Mammary epithelial cell (primary cell): ENCODE measurements at regions not wholly inside any gene's neighbourhood (a gene's known extent, or its start where the extent isn't known, plus 50 kb on each side); places are given as distances from the start of the nearest gene placed in this dataset.

ENCODE experiments used
- EZH2 ChIP-seq: IDR thresholded peaks from 2 replicates; pipeline ENCODE4 v1.6.1; 2012; ENCODE audit warnings: low read length, inconsistent platforms, borderline replicate concordance
- TF ChIP-seq, protein P1 (sequence below), 2 donors: IDR thresholded peaks in 1 of 2; conservative IDR thresholded peaks in 1 of 2; 2 replicates each; pipeline ENCODE4 v1.5.1; 2011 to 2012; ENCODE audit warnings: inconsistent platforms in 2 of 2, low read length in 2 of 2, mild to moderate bottlenecking in 2 of 2, control low read depth in 1 of 2, low read depth in 1 of 2; ENCODE audit not compliant: insufficient read depth in 1 of 2; ENCODE audit errors: extremely low read depth in 1 of 2

DNA sequence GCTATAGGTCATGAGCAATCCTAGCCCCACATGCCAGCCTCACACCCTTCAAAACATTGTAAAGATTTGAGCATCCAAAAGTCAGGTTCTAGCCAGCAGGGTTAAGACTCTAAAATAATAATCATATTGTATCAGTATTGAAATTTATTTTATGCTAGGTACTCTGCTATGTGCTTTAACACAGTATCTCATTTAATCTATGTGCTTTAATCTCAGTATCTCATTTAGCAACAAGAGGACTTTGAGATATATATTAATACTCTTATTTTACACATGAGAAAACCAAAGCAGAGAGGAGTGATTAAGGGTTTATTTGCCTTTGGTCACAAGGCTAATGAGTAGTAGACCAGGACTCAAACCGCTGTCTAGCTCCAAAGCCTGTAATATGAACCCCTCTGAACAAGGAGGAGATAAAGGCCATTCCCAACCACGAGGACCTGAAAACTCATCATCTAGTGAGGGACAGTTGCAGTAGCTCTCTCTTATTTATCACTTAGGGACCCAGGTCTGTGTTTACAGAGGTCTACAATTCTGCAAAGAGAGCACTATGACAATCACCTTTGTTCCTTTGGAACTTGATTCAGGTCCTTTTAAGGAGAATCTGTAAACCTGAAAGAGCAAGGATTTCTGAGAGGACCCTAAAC is 116.5 kb upstream of the SERTAD2 start:
- TF ChIP-seq, protein P1, sequence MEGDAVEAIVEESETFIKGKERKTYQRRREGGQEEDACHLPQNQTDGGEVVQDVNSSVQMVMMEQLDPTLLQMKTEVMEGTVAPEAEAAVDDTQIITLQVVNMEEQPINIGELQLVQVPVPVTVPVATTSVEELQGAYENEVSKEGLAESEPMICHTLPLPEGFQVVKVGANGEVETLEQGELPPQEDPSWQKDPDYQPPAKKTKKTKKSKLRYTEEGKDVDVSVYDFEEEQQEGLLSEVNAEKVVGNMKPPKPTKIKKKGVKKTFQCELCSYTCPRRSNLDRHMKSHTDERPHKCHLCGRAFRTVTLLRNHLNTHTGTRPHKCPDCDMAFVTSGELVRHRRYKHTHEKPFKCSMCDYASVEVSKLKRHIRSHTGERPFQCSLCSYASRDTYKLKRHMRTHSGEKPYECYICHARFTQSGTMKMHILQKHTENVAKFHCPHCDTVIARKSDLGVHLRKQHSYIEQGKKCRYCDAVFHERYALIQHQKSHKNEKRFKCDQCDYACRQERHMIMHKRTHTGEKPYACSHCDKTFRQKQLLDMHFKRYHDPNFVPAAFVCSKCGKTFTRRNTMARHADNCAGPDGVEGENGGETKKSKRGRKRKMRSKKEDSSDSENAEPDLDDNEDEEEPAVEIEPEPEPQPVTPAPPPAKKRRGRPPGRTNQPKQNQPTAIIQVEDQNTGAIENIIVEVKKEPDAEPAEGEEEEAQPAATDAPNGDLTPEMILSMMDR (conservative IDR thresholded peaks at IDR 0.05 in 1 of 2, IDR thresholded peaks at IDR 0.05 in 1 of 2; ENCODE audit: extremely low read depth in 1 of 2, insufficient read depth in 1 of 2, low read depth in 1 of 2, low read length in 2 of 2) = no peak
- TF ChIP-seq EZH2 = no peak
